ENCODE measurements at regions not wholly inside any gene's neighbourhood (a gene's known extent, or its start where the extent isn't known, plus 50 kb on each side); places are given as distances from the start of the nearest gene placed in this dataset.
"Not testable (repeated sequence)": the region's sequence is repeated elsewhere in the genome, so short reads cannot be mapped to it uniquely, and the experiment has no call there.

- FAIRE-seq = not testable (repeated sequence)
Measured at GRCh38 chr15:30845536-30845935, 58.2 kb upstream of the FAN1 start.
